ENCODE measurements at regions not wholly inside any gene's neighbourhood (a gene's known extent, or its start where the extent isn't known, plus 50 kb on each side); places are given as distances from the start of the nearest gene placed in this dataset.

DNA sequence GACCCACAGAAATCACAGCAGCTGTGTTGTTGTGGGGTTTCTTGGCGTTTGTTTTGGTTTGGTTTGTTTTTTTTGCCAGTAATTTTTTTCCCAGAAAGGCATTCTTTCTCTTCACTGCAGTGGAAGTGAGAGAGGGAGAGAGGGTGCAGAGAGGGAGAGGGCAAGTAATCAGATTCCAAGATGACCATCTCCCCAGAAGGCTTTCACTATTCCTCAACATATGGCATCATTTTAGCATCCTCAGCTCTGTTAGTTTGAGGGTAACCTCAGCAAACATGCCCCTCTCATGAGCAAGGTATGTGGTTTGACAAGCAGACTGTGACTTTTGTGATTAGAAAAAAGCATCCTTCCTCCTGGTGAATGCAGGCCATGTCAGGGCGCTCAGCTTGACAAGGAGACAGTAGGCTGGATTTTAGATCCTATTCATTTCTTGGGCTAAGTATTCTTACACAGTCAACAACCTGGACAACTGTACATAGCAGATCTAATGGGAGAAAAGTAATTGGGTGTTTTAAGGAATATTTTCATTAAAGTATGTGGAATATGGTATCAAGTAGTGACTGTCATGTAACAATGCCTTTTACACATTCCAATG is 86.3 kb upstream of the PIK3CG start:
- TF ChIP-seq, protein P1, sequence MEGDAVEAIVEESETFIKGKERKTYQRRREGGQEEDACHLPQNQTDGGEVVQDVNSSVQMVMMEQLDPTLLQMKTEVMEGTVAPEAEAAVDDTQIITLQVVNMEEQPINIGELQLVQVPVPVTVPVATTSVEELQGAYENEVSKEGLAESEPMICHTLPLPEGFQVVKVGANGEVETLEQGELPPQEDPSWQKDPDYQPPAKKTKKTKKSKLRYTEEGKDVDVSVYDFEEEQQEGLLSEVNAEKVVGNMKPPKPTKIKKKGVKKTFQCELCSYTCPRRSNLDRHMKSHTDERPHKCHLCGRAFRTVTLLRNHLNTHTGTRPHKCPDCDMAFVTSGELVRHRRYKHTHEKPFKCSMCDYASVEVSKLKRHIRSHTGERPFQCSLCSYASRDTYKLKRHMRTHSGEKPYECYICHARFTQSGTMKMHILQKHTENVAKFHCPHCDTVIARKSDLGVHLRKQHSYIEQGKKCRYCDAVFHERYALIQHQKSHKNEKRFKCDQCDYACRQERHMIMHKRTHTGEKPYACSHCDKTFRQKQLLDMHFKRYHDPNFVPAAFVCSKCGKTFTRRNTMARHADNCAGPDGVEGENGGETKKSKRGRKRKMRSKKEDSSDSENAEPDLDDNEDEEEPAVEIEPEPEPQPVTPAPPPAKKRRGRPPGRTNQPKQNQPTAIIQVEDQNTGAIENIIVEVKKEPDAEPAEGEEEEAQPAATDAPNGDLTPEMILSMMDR (IDR thresholded peaks at IDR 0.05) = no peak
- TF ChIP-seq POLR2A (IDR thresholded peaks at IDR 0.05) = no peak
